ENCODE measurements at regions not wholly inside any gene's neighbourhood (a gene's known extent, or its start where the extent isn't known, plus 50 kb on each side); places are given as distances from the start of the nearest gene placed in this dataset.

DNA sequence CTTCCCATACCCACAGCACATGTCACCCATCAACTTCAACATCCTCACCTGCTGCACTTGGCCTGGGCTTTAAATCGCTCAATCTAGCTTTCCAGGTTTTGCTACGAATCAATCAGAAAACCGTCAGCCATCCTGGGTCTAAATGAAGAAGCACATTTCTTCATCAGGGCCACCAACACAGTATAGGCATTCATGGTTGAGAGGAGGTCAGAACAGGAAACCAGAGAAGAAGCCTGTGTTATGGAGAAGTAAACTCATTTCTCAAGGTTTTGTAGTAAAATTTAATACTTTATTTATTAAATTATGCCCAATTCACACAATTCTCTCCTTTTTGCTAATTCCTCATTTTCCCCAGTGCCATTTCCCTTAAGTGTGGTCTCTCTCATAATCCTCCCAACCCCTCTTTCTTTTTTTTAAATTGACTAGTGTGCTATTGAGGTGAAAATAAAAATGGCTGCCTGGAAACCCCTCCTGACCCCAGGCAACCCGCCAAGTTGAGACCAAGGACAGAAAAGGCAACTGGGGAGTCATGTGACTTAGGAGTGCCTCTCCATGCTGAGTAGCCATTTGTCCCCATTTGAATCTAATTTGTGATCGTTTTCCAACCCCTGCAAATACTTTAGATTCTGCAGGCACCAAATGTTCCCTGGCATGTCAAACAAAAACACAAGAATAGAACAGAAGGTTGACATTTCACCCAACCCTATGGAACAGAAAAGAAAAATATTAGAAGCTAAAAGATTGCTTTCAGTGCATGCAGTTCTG is 181.1 kb upstream of the NAMPT start:
- TF ChIP-seq, protein P1, sequence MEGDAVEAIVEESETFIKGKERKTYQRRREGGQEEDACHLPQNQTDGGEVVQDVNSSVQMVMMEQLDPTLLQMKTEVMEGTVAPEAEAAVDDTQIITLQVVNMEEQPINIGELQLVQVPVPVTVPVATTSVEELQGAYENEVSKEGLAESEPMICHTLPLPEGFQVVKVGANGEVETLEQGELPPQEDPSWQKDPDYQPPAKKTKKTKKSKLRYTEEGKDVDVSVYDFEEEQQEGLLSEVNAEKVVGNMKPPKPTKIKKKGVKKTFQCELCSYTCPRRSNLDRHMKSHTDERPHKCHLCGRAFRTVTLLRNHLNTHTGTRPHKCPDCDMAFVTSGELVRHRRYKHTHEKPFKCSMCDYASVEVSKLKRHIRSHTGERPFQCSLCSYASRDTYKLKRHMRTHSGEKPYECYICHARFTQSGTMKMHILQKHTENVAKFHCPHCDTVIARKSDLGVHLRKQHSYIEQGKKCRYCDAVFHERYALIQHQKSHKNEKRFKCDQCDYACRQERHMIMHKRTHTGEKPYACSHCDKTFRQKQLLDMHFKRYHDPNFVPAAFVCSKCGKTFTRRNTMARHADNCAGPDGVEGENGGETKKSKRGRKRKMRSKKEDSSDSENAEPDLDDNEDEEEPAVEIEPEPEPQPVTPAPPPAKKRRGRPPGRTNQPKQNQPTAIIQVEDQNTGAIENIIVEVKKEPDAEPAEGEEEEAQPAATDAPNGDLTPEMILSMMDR (IDR thresholded peaks at IDR 0.05; ENCODE audit: low read depth, low read length, missing control alignments) = no peak
- DNase-seq (ENCODE audit: low read depth) = no peak
- H3K4me3 ChIP-seq (ENCODE audit: low read depth, low read length) = no peak overlapping the region

DNA sequence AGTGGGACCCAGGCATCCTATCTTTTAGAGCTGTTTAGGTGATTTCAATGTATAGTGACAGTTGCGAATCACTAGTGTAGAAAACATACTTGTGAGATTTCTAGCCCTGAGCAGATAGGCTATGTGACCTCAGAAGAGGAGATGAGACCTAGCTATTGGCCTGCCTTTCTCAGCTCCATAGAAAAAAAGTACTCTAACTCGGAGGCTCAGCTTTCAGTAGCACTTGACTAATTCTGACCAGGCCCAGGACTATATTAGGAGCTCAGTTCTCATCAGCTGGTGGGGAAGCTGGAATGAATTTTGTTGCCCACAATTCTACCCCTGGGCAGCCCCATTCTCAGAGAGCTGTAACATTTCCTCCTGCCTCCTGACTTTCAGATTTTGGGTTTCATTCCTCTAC is 179.9 kb upstream of the NAMPT start:
- TF ChIP-seq, protein P1 (IDR thresholded peaks at IDR 0.05; ENCODE audit: low read depth, low read length, missing control alignments) = no peak
- no peak for DNase-seq (ENCODE audit: low read depth)
- H3K4me3 ChIP-seq (ENCODE audit: low read depth, low read length) = no peak overlapping the region

DNA sequence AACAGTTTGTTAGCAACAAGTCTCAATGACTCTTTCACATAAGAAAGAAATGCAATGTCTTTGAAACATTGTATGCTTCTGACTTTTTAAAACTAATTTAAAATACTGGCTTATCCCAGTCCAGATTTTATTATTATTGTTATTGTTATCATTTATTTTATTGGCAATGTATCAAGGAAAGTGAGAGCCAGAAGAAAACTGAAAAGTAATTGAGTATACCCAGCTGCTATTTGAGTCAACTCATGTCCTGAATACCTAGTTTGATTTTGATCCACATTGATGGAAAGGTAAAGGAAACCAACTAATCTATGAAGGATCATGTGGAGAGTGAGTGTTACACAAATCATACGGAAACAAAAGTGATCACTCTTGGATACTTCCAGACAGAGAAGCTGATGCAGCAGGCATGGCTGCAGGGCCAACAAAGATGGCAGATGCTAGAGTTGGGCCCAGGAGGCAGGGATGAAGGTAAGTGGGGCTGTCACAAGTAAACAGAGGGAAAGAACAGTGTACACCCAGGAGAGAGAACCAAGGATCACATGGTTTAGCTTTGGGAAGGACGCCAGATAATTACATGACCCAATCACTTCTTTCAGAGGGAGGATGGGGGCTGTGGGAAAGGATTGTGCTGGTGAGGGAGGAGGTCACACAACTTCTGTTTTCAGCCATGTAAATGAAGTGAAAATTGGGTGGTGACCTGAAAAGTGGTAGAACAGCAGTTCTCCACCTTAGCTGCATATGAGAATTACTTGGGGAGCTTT is 179.2 kb upstream of the NAMPT start:
- no peak overlapping the region for H3K4me3 ChIP-seq (ENCODE audit: low read depth, low read length)
- no peak for DNase-seq (ENCODE audit: low read depth)
- TF ChIP-seq, protein P1 (IDR thresholded peaks at IDR 0.05; ENCODE audit: low read depth, low read length, missing control alignments) = no peak

DNA sequence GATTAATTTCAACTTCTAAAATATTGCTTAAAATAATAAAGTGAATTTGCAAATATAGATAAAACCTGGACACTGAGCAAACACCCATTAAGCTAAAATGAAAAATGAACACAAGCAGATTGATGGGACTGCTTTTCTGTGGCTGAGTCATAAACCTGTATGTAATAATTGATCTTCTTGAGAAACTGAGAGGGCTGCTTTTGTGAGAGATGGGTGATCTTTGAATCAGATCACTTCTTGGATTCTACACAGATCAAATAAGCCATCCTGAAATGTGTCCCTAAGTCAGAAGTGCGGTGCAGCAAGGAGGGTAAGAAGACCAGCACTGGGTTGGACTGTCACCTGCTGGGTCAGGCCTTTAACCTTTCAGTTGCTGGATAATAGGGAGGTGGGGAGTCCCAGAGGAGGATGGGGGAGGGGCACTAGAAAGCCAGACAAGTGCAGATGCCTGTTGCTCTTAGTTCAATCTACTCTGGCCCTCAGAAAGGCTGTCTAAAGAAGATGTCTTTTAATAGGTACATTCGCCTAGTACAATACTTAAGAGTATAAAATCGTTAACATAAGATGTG is 178.2 kb upstream of the NAMPT start:
- no peak overlapping the region for H3K4me3 ChIP-seq (ENCODE audit: low read depth, low read length)
- TF ChIP-seq, protein P1 (IDR thresholded peaks at IDR 0.05; ENCODE audit: low read depth, low read length, missing control alignments) = no peak
- DNase-seq (ENCODE audit: low read depth) = no peak

DNA sequence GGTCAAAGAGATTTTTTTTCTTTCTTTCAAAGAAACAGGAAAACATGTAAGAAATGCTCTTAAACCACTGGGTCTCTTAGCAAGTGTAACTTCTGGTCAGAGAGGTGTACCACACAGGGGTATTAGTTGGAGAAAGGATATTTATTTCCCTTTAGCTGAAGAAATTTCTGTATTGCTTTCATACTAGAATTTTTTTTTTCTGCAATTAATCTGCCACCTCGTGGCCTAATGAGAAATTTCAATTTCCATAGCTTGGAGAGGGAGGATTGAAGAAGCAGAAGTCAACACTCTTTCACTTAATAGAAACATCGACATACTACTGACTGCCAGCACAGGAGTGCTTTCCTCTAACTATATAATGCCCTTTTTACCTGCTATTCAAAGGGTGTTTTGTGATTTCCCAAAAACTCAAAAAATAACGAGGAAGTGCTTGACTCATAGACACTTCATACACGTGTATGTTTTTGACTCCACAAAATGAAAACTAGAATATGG is 177.6 kb upstream of the NAMPT start:
- H3K4me3 ChIP-seq (ENCODE audit: low read depth, low read length) = no peak overlapping the region
- DNase-seq (ENCODE audit: low read depth) = peak; percentile 21
- TF ChIP-seq, protein P1 (IDR thresholded peaks at IDR 0.05; ENCODE audit: low read depth, low read length, missing control alignments) = peak; percentile 36

DNA sequence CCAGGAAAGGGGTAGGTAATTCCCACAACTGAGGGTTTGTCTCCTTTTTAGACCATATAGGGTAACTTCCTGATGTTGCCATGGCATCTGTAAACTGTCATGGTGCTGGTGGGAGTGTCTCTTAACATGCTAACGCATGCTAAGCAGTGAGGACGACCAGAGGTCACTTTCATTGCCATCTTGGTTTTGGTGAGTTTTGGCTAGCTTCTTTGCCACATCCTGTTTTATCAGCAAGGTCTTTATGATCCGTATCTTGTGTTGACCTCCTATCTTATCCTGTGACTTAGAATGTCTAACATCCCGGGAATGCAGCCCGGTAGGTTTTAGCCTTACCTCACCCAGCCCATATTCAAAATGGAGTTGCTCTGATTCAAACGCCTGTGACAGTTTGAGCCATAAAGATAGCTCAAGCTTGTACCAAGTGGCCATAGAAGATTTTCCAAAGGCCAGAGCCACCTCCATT is 176.0 kb upstream of the NAMPT start:
- no peak for DNase-seq (ENCODE audit: low read depth)
- no peak overlapping the region for H3K4me3 ChIP-seq (ENCODE audit: low read depth, low read length)
- TF ChIP-seq, protein P1 (IDR thresholded peaks at IDR 0.05; ENCODE audit: low read depth, low read length, missing control alignments) = no peak
